ENCODE measurements at regions not wholly inside any gene's neighbourhood (a gene's known extent, or its start where the extent isn't known, plus 50 kb on each side); places are given as distances from the start of the nearest gene placed in this dataset.

DNA sequence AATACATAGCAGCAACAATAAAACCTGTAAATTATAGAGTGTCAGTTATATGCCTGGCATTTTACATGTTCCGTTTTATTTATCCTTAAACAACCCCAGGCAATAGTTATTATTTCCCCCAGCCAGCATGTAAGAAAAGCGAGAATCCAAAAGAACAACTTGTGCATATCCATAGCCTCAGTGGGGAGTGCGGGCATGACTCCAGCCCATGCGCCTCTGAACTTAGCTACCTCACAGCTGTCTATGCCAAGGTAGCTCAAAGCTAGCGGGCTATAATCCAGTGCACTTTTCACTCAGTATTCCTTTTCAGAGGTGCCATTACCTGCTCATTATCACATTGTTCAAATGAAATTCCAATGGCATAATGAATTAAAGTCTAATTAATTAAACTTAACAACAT, 257.3 kb upstream of the EDNRA start:
- H4K12ac ChIP-seq (ENCODE audit: low read depth, low read length) = no peak overlapping the region
- no peaks in the 10 kb centered on the region for H3K9me3 ChIP-seq (ENCODE audit: insufficient read depth, low read depth, low read length)
- H3K27ac ChIP-seq (ENCODE audit: low read depth, low read length) = no peak overlapping the region
- no peak overlapping the region for H3K18ac ChIP-seq (ENCODE audit: low read length)
- DNase-seq = no peak
- no peak overlapping the region for H3K23ac ChIP-seq (ENCODE audit: low read length)
- no peak overlapping the region for H2BK120ac ChIP-seq (ENCODE audit: insufficient read depth, low read length, poor library complexity)
- no peak overlapping the region for H3K4me2 ChIP-seq (ENCODE audit: low read length)
- no peak overlapping the region for H3K9ac ChIP-seq (ENCODE audit: low read length)
- H2AK5ac ChIP-seq (ENCODE audit: low read length) = no peak overlapping the region
- H2BK12ac ChIP-seq (ENCODE audit: low read length) = no peak overlapping the region
- no peak overlapping the region for H2BK5ac ChIP-seq (ENCODE audit: low read depth, low read length, poor library complexity)
- no peak overlapping the region for H3K4me3 ChIP-seq (ENCODE audit: low read depth, low read length)
- H3K36me3 ChIP-seq (ENCODE audit: control insufficient read depth in 1 of 2, insufficient read depth in 2 of 2, low read length in 2 of 2) = no peaks in the 10 kb centered on the region
- H4K91ac ChIP-seq (ENCODE audit: low read depth, low read length) = no peak overlapping the region
- no peaks in the 10 kb centered on the region for H3K4me1 ChIP-seq (ENCODE audit: control insufficient read depth in 1 of 2, insufficient read depth in 2 of 2, low read length in 2 of 2)
- no peak overlapping the region for H2AFZ ChIP-seq (ENCODE audit: insufficient read depth, low read length, poor library complexity)
- no peaks in the 10 kb centered on the region for H3K27me3 ChIP-seq (ENCODE audit: insufficient read depth, low read length)
- no peaks in the 10 kb centered on the region for H3K79me1 ChIP-seq (ENCODE audit: low read length)
- no peak overlapping the region for H4K8ac ChIP-seq (ENCODE audit: low read depth, low read length)
- H3K4ac ChIP-seq (ENCODE audit: low read depth, low read length) = no peak overlapping the region
- WGBS (ENCODE audit: extremely low coverage, insufficient coverage, insufficient read length) = no CpG with 5 or more reads among the region's 5 CpGs
- no peak overlapping the region for H3K14ac ChIP-seq (ENCODE audit: low read length)
- H3K79me2 ChIP-seq (ENCODE audit: control insufficient read depth, insufficient read depth, low read length, poor library complexity) = no peaks in the 10 kb centered on the region

DNA sequence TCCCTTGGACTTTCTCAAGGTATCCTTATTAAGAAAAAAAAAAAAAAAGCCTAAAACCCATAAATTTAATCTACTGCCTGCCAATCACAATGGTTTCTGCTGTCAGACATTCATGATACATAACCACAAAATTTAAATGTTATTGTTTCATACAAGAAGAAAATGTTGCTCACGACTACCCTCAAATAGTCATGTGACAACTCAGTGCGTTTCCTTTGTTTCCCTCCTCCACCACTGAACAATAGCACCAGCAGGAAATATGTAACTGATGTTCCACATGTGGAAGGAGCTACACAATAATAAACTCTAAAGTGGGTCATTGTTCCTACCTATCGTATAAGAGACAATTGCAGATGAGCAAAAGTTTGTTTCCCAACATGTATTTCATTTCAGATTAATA, 244.1 kb upstream of the EDNRA start:
- Histone ChIP-seq H4K91ac (ENCODE audit: low read depth, low read length) (no peak overlapping the region), H3K4me2 (ENCODE audit: low read length) (no peak overlapping the region), H3K27ac (ENCODE audit: low read depth, low read length) (no peak overlapping the region), H2BK120ac (ENCODE audit: insufficient read depth, low read length, poor library complexity) (no peak overlapping the region), H3K4me1 (ENCODE audit: control insufficient read depth in 1 of 2, insufficient read depth in 2 of 2, low read length in 2 of 2) (no peaks in the 10 kb centered on the region), H3K4me3 (ENCODE audit: low read depth, low read length) (no peak overlapping the region), H3K14ac (ENCODE audit: low read length) (no peak overlapping the region), H3K27me3 (ENCODE audit: insufficient read depth, low read length) (no peaks in the 10 kb centered on the region), H3K79me1 (ENCODE audit: low read length) (no peaks in the 10 kb centered on the region), H2AK5ac (ENCODE audit: low read length) (no peak overlapping the region), H4K8ac (ENCODE audit: low read depth, low read length) (no peak overlapping the region), H4K12ac (ENCODE audit: low read depth, low read length) (no peak overlapping the region), H3K36me3 (ENCODE audit: control insufficient read depth in 1 of 2, insufficient read depth in 2 of 2, low read length in 2 of 2) (no peaks in the 10 kb centered on the region), H2BK5ac (ENCODE audit: low read depth, low read length, poor library complexity) (no peak overlapping the region), H3K18ac (ENCODE audit: low read length) (no peak overlapping the region), H3K9ac (ENCODE audit: low read length) (no peak overlapping the region), H3K23ac (ENCODE audit: low read length) (no peak overlapping the region), H2AFZ (ENCODE audit: insufficient read depth, low read length, poor library complexity) (no peak overlapping the region), H3K79me2 (ENCODE audit: control insufficient read depth, insufficient read depth, low read length, poor library complexity) (no peaks in the 10 kb centered on the region), H2BK12ac (ENCODE audit: low read length) (no peak overlapping the region), H3K9me3 (ENCODE audit: insufficient read depth, low read depth, low read length) (no peaks in the 10 kb centered on the region), H3K4ac (ENCODE audit: low read depth, low read length) (no peak overlapping the region)
- no peak for DNase-seq
- WGBS (ENCODE audit: extremely low coverage, insufficient coverage, insufficient read length) = no CpG with 5 or more reads among the region's 3 CpGs

DNA sequence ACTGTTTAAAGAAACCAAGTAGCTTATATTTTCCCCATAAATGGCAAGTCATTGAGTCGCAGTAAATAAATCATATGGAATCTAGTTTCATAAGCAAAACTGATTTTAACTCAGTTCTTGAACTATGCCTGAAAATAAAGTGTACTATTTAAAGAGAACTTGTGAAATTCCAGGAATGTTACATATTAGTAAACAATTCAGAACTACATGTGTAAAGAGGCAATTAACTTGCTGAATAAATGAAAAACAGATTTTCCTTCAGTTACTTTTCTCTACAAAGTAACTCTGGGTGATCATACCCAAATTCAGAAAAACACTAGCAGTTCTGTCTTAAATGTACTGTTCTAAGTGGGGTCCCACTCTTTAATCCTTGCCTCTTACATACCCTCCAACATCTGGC, 236.1 kb upstream of the EDNRA start:
- H3K9ac ChIP-seq (ENCODE audit: low read length) = no peak overlapping the region
- H3K27me3 ChIP-seq (ENCODE audit: insufficient read depth, low read length) = no peaks in the 10 kb centered on the region
- H4K8ac ChIP-seq (ENCODE audit: low read depth, low read length) = no peak overlapping the region
- no peak overlapping the region for H3K27ac ChIP-seq (ENCODE audit: low read depth, low read length)
- H2BK5ac ChIP-seq (ENCODE audit: low read depth, low read length, poor library complexity) = no peak overlapping the region
- H3K9me3 ChIP-seq (ENCODE audit: insufficient read depth, low read depth, low read length) = no peaks in the 10 kb centered on the region
- H2BK120ac ChIP-seq (ENCODE audit: insufficient read depth, low read length, poor library complexity) = no peak overlapping the region
- H3K4me3 ChIP-seq (ENCODE audit: low read depth, low read length) = no peak overlapping the region
- no peak overlapping the region for H3K4me2 ChIP-seq (ENCODE audit: low read length)
- H3K23ac ChIP-seq (ENCODE audit: low read length) = no peak overlapping the region
- H3K4me1 ChIP-seq (ENCODE audit: control insufficient read depth in 1 of 2, insufficient read depth in 2 of 2, low read length in 2 of 2) = peaks cover 0 to 2% of the 10 kb centered on the region in 2 experiments
- DNase-seq = no peak
- no peak overlapping the region for H2BK12ac ChIP-seq (ENCODE audit: low read length)
- no peak overlapping the region for H4K12ac ChIP-seq (ENCODE audit: low read depth, low read length)
- H3K18ac ChIP-seq (ENCODE audit: low read length) = no peak overlapping the region
- H4K91ac ChIP-seq (ENCODE audit: low read depth, low read length) = no peak overlapping the region
- H3K4ac ChIP-seq (ENCODE audit: low read depth, low read length) = no peak overlapping the region
- no peak overlapping the region for H2AK5ac ChIP-seq (ENCODE audit: low read length)
- H3K79me2 ChIP-seq (ENCODE audit: control insufficient read depth, insufficient read depth, low read length, poor library complexity) = no peaks in the 10 kb centered on the region
- H3K14ac ChIP-seq (ENCODE audit: low read length) = no peak overlapping the region
- no peaks in the 10 kb centered on the region for H3K79me1 ChIP-seq (ENCODE audit: low read length)
- no peaks in the 10 kb centered on the region for H3K36me3 ChIP-seq (ENCODE audit: control insufficient read depth in 1 of 2, insufficient read depth in 2 of 2, low read length in 2 of 2)
- H2AFZ ChIP-seq (ENCODE audit: insufficient read depth, low read length, poor library complexity) = no peak overlapping the region
- WGBS (ENCODE audit: extremely low coverage, insufficient coverage, insufficient read length) = no CpG with 5 or more reads among the region's 1 CpG

DNA sequence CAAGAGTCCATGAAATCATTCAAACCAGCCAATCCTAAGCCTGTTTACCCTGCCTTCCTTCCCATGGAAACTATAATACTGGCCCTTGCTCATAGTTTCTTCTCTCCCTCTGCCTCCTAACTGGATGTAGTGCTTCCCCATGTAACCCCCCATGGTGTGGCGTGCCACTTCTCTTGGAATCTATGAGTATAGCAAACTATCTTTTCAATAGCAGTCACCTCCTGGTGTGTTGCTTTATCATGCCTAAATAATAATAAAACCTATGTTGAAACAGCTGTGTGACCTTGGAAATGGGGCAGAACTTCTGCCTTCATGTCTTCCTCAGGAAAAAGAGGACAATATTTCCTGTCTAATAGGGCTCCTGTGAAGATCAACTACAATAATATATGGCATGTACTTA, 234.8 kb upstream of the EDNRA start:
- Histone ChIP-seq H2BK12ac (ENCODE audit: low read length) (peak overlapping the region; percentile 2), H3K27me3 (ENCODE audit: insufficient read depth, low read length) (no peaks in the 10 kb centered on the region), H2BK120ac (ENCODE audit: insufficient read depth, low read length, poor library complexity) (no peak overlapping the region), H4K8ac (ENCODE audit: low read depth, low read length) (no peak overlapping the region), H2BK5ac (ENCODE audit: low read depth, low read length, poor library complexity) (no peak overlapping the region), H3K27ac (ENCODE audit: low read depth, low read length) (no peak overlapping the region), H4K91ac (ENCODE audit: low read depth, low read length) (no peak overlapping the region), H3K18ac (ENCODE audit: low read length) (no peak overlapping the region), H3K79me2 (ENCODE audit: control insufficient read depth, insufficient read depth, low read length, poor library complexity) (no peaks in the 10 kb centered on the region), H3K4me3 (ENCODE audit: low read depth, low read length) (no peak overlapping the region), H2AK5ac (ENCODE audit: low read length) (peak overlapping the region; percentile 19), H3K9me3 (ENCODE audit: insufficient read depth, low read depth, low read length) (no peaks in the 10 kb centered on the region), H2AFZ (ENCODE audit: insufficient read depth, low read length, poor library complexity) (no peak overlapping the region), H3K4me1 (ENCODE audit: control insufficient read depth in 1 of 2, insufficient read depth in 2 of 2, low read length in 2 of 2) (peaks cover 0 to 2% of the 10 kb centered on the region in 2 experiments), H3K79me1 (ENCODE audit: low read length) (no peaks in the 10 kb centered on the region), H3K9ac (ENCODE audit: low read length) (no peak overlapping the region), H3K4me2 (ENCODE audit: low read length) (no peak overlapping the region), H4K12ac (ENCODE audit: low read depth, low read length) (no peak overlapping the region), H3K4ac (ENCODE audit: low read depth, low read length) (no peak overlapping the region), H3K14ac (ENCODE audit: low read length) (peak overlapping the region; percentile 8), H3K23ac (ENCODE audit: low read length) (no peak overlapping the region), H3K36me3 (ENCODE audit: control insufficient read depth in 1 of 2, insufficient read depth in 2 of 2, low read length in 2 of 2) (no peaks in the 10 kb centered on the region)
- no CpG with 5 or more reads among the region's 1 CpG for WGBS (ENCODE audit: extremely low coverage, insufficient coverage, insufficient read length)
- DNase-seq = no peak
